K562 (cell line): ENCODE measurements at regions not wholly inside any gene's neighbourhood (a gene's known extent, or its start where the extent isn't known, plus 50 kb on each side); places are given as distances from the start of the nearest gene placed in this dataset.

Source experiments
- ATAC-seq: fragments of 200-7000 bp; cut with Tn5 transposase; 3 replicates; pipeline ENCODE4 v1.9.1; 2020; ENCODE audit warnings: moderate library complexity
- BruUV-seq: library from RNA; stranded (reverse); fragments of 400-500 nt; replicated peaks from 2 replicates; lab custom pipeline; 2021; lab: Mats Ljungman, UMichigan
- CTCF ChIA-PET: fragments of 300-600 bp; formaldehyde crosslinking; extraction: SDS; loops from one replicate; lab custom pipeline; 2021; ENCODE audit warnings: low intra/inter-chr PET ratio; lab: Yijun Ruan, JAX
- POLR2A ChIA-PET: fragments of 300-600, 350-650 bp; sonication (Branson Sonifier 250); formaldehyde crosslinking; extraction: SDS; loops from one replicate; lab custom pipeline; 2021; ENCODE audit warnings: antibody characterized with exemption, inconsistent platforms; lab: Yijun Ruan, JAX
- DNase-seq, 4 experiments: peaks; one replicate each; pipeline versions ENCODE4 v3.0.0 to v3.0.0-alpha.2; 2011 to 2018; ENCODE audit warnings: low spot score in 3 of 4, mixed read lengths in 3 of 4; ENCODE audit errors: extremely low read depth in 1 of 4
- FAIRE-seq: peaks from 2 replicates; lab custom pipeline; 2011; peaks lifted over from hg19 to GRCh38; lab: Jason Lieb, UNC
- H2AFZ ChIP-seq: 2 replicates; pipeline ENCODE4 v1.6.0; 2011; ENCODE audit warnings: low read depth, low read length, control low read depth, inconsistent platforms
- H3K27ac ChIP-seq: fragments of 200-600 bp; 3 replicates; pipeline ENCODE4 v1.8.0; 2011; ENCODE audit warnings: low read depth, mild to moderate bottlenecking, control low read depth, inconsistent platforms, low read length, moderate library complexity, mixed read lengths; ENCODE audit errors: extremely low read depth
- H3K27me3 ChIP-seq, 2 experiments: fragments of 300-600 bp in 1 of 2; 2 replicates in 1 of 2; 3 replicates in 1 of 2; pipeline versions ENCODE4 v1.6.0 to v1.8.0; 2011; ENCODE audit warnings: inconsistent platforms in 2 of 2, low read length in 2 of 2, mild to moderate bottlenecking in 1 of 2, mixed read lengths in 1 of 2, moderate library complexity in 1 of 2; ENCODE audit not compliant: control insufficient read depth in 2 of 2, insufficient read depth in 2 of 2
- H3K36me3 ChIP-seq: fragments of 300-600 bp; 3 replicates; pipeline ENCODE4 v1.8.0; 2011; ENCODE audit warnings: mild to moderate bottlenecking, low read length, inconsistent platforms; ENCODE audit not compliant: control insufficient read depth, insufficient read depth
- H3K4me1 ChIP-seq, 2 experiments: fragments of 200-600 bp in 1 of 2; replicated peaks in 1 of 2; 2 replicates in 1 of 2; 3 replicates in 1 of 2; pipeline versions ENCODE4 v1.5.1 to v1.8.0; 2011; ENCODE audit warnings: inconsistent platforms in 2 of 2, low read length in 2 of 2, mild to moderate bottlenecking in 1 of 2, mixed read lengths in 1 of 2, moderate library complexity in 1 of 2; ENCODE audit not compliant: control insufficient read depth in 2 of 2, insufficient read depth in 2 of 2
- H3K4me2 ChIP-seq: 2 replicates; pipeline ENCODE4 v1.6.1; 2011; ENCODE audit warnings: low read length, control low read depth, inconsistent platforms, mixed read lengths; ENCODE audit not compliant: insufficient read depth
- H3K4me3 ChIP-seq: fragments of 200-600 bp; sonication (generic), shearing (Covaris generic); 2 replicates; pipeline ENCODE4 v1.5.1; 2016; ENCODE audit warnings: control low read depth, inconsistent platforms
- H3K79me2 ChIP-seq: fragments of 200-600 bp; 3 replicates; pipeline ENCODE4 v1.8.0; 2011; ENCODE audit warnings: low read length, inconsistent platforms; ENCODE audit not compliant: control insufficient read depth, insufficient read depth
- H3K9ac ChIP-seq, 2 experiments: 2 replicates each; pipeline versions ENCODE4 v1.6.0 to v1.6.1; 2011; ENCODE audit warnings: low read depth in 2 of 2, low read length in 2 of 2, control low read depth in 1 of 2, inconsistent platforms in 1 of 2, mild to moderate bottlenecking in 1 of 2, mixed read lengths in 1 of 2; ENCODE audit not compliant: insufficient read depth in 1 of 2
- H3K9me1 ChIP-seq: one replicate; pipeline ENCODE4 v1.6.0; 2011; ENCODE audit warnings: inconsistent platforms, mild to moderate bottlenecking, low read length, moderate library complexity; ENCODE audit not compliant: control insufficient read depth, insufficient read depth
- H3K9me3 ChIP-seq: replicated peaks from 2 replicates; pipeline ENCODE4 v1.5.1; 2011; ENCODE audit warnings: low read depth, low read length, inconsistent platforms; ENCODE audit not compliant: control insufficient read depth, insufficient read depth
- H4K20me1 ChIP-seq: replicated peaks from 2 replicates; pipeline ENCODE4 v1.6.1; 2011; ENCODE audit warnings: low read length, inconsistent platforms, mixed read lengths; ENCODE audit not compliant: control insufficient read depth, insufficient read depth
- CBX8 ChIP-seq: fragments of 200-600 bp; sonication (generic); IDR thresholded peaks from 2 replicates; pipeline ENCODE4 v1.6.1; 2012; ENCODE audit warnings: borderline replicate concordance, mixed run types, low read depth, mild to moderate bottlenecking, moderate library complexity, mixed read lengths, low read length, control low read depth, inconsistent platforms; ENCODE audit not compliant: poor library complexity, severe bottlenecking; ENCODE audit errors: extremely low read depth
- HNRNPUL1 ChIP-seq: fragments of 200-400 bp; formaldehyde crosslinking; IDR thresholded peaks from 2 replicates; pipeline ENCODE4 v1.6.1; 2017; ENCODE audit warnings: low read length
- KLF1 ChIP-seq: fragments of 450-650 bp; IDR thresholded peaks from 2 replicates; pipeline ENCODE4 v1.6.1; 2016; ENCODE audit warnings: missing genetic modification characterization, missing compliant biosample characterization
- MAFK ChIP-seq: IDR thresholded peaks from 2 replicates; pipeline ENCODE4 v1.6.1; 2011; ENCODE audit warnings: low read length, improper control_type of control experiment
- PHF21A ChIP-seq: fragments of 450-650 bp; IDR thresholded peaks from 2 replicates; pipeline ENCODE4 v1.6.1; 2017; ENCODE audit warnings: low read depth, borderline replicate concordance
- RBM25 ChIP-seq: fragments of 200-400 bp; formaldehyde crosslinking; IDR thresholded peaks from 2 replicates; pipeline ENCODE4 v1.6.1; 2018; ENCODE audit warnings: low read length, low read depth, moderate library complexity; ENCODE audit not compliant: severe bottlenecking
- RCOR1 ChIP-seq, 2 experiments: IDR thresholded peaks; 2 replicates each; pipeline ENCODE4 v1.6.1; 2012; ENCODE audit warnings: low read depth in 2 of 2, low read length in 2 of 2, borderline replicate concordance in 1 of 2, improper control_type of control experiment in 1 of 2
- TSC22D4 ChIP-seq: fragments of 450-650 bp; IDR thresholded peaks from 2 replicates; pipeline ENCODE4 v1.6.1; 2016; ENCODE audit warnings: missing genetic modification characterization, missing biosample characterization, control low read depth
- ZBTB7A ChIP-seq: IDR thresholded peaks from 2 replicates; pipeline ENCODE4 v1.6.1; 2011; ENCODE audit warnings: low read depth, mild to moderate bottlenecking, low read length, moderate library complexity, borderline replicate concordance; ENCODE audit not compliant: control insufficient read depth
- ZNF324 ChIP-seq: fragments of 250-450 bp; sonication (Bioruptor Pico); IDR thresholded peaks from 2 replicates; pipeline ENCODE4 v1.4.0; 2020; ENCODE audit warnings: mild to moderate bottlenecking
- WGBS: fragments of 100-300 bp; shearing (Covaris generic); methylation state at CpG from one replicate; pipeline ENCODE4 v1.1.6; 2016; ENCODE audit warnings: low coverage, mixed read lengths; ENCODE audit not compliant: insufficient coverage; ENCODE audit errors: missing lambda C conversion rate; 5-methylcytosine and 5-hydroxymethylcytosine counted together
- in situ Hi-C: fragments of 300-500 bp; cut with MboI; formaldehyde crosslinking; loops from 4 replicates; pipeline ENCODE4 v1.15.0; 2018; ENCODE audit warnings: inconsistent platforms, mixed read lengths
- intact Hi-C: fragments of 100-400 bp; cut with micrococcal nuclease; formaldehyde crosslinking; loops from 2 replicates; pipeline ENCODE4 v1.14.2; 2022
- TF ChIP-seq, protein P1 (sequence below): sonication (generic); formaldehyde crosslinking; IDR thresholded peaks from 2 replicates; pipeline ENCODE4 v1.5.0; 2020; ENCODE audit warnings: missing genetic modification reagents
- TF ChIP-seq, protein P2 (sequence below): sonication (generic); formaldehyde crosslinking; IDR thresholded peaks from 2 replicates; pipeline ENCODE4 v1.8.0; 2022; ENCODE audit warnings: mild to moderate bottlenecking, missing genetic modification reagents
- TF ChIP-seq, protein P3 (sequence below), 2 experiments: IDR thresholded peaks; 2 replicates each; pipeline ENCODE4 v1.6.1; 2011; ENCODE audit warnings: borderline replicate concordance in 1 of 2, control low read depth in 1 of 2, low read depth in 1 of 2, low read length in 1 of 2, mild to moderate bottlenecking in 1 of 2, mixed read lengths in 1 of 2, moderate library complexity in 1 of 2; ENCODE audit not compliant: insufficient read depth in 1 of 2, insufficient read length in 1 of 2, poor library complexity in 1 of 2, severe bottlenecking in 1 of 2; ENCODE audit errors: extremely low read depth in 1 of 2

DNA sequence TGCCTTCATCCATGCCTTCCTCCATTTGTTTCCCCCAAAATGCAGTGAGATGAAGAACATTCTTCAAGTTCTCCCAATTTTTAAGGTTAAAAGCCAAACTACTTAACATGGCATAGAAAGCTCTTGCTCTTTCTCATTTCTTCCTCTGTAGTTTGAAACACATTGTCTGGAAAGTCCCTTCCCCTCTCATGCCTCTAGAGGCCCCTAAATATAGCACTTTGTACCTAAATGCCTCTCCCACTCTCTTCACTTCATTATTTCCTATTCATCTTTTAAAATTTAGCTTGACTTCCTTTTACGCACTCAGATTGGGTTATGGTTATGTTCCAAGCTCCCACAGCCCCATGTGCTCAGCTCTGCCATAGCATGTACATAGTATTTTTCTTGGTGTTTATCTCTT lies 389.3 kb downstream of the HDGFL1 start:
- Histone ChIP-seq H2AFZ (no peak overlapping the region), H3K9ac (no peak overlapping the region), H3K9me3 (peaks cover 2% of the 10 kb centered on the region; the same call in 1 of the 2 replicates), H3K4me1 (no peaks in the 10 kb centered on the region), H3K4me2 (no peak overlapping the region), H3K27ac (no peak overlapping the region), H3K36me3 (no peaks in the 10 kb centered on the region), H3K79me2 (no peaks in the 10 kb centered on the region), H3K9me1 (no peaks in the 10 kb centered on the region), H3K4me3 (no peak overlapping the region), H3K27me3 (no peaks in the 10 kb centered on the region), H4K20me1 (no peaks in the 10 kb centered on the region)
- ChIA-PET CTCF (no interaction called here), POLR2A (no interaction called here)
- ATAC-seq = no peak
- DNase-seq = no peak
- 17% methylated on average over 1 of the region's 1 CpG for WGBS
- in situ Hi-C loops (no loop called here), intact Hi-C loops (no loop called here)
- TF ChIP-seq MAFK (no peak), PHF21A (no peak), RCOR1 (IDR thresholded peaks at IDR 0.05; ENCODE audit: borderline replicate concordance in 1 of 2, low read depth in 2 of 2, low read length in 2 of 2) (no peak)
- TF ChIP-seq, protein P1, sequence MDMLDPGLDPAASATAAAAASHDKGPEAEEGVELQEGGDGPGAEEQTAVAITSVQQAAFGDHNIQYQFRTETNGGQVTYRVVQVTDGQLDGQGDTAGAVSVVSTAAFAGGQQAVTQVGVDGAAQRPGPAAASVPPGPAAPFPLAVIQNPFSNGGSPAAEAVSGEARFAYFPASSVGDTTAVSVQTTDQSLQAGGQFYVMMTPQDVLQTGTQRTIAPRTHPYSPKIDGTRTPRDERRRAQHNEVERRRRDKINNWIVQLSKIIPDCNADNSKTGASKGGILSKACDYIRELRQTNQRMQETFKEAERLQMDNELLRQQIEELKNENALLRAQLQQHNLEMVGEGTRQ (CRISPR knock-in tag) = no peak
- no peak for FAIRE-seq
- no TSS peak for BruUV-seq

DNA sequence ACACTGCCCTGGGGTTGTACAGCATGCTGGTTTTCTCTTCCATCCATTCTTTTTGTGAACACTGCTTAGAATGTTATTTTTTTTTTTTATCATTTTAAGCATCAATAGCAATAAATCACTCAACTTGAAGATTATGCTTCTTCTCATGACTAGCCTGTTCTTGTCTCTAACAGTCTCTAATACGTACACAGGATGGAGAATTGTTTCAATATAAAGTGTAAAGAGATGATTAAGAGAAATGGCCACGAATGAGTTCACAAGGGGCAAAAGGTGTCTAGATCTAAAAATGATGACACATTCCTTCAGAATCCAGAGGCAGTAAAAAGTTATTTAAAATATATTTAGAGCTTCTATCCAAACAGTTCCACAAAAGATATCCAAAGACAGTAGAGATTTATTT lies 390.2 kb downstream of the HDGFL1 start:
- ChIA-PET CTCF (no interaction called here), POLR2A (interaction anchor here (0.5 kb wide), 1 partner anchor 1188 kb away, joined by 3 read pairs; no protein-coding TSS in a partner anchor)
- H3K4me2 ChIP-seq = no peak overlapping the region
- no peak overlapping the region for H3K27ac ChIP-seq
- no peaks in the 10 kb centered on the region for H3K27me3 ChIP-seq
- no peak for FAIRE-seq
- in situ Hi-C loops (no loop called here), intact Hi-C loops (no loop called here)
- no peaks in the 10 kb centered on the region for H3K9me1 ChIP-seq
- no peak for DNase-seq
- 0% methylated on average over 2 of the region's 2 CpGs for WGBS
- H3K4me3 ChIP-seq = no peak overlapping the region
- BruUV-seq = no TSS peak
- TF ChIP-seq CBX8 (no peak), ZNF324 (CRISPR knock-in tag) (no peak), TSC22D4 (no peak), RBM25 (no peak), ZBTB7A (no peak), HNRNPUL1 (no peak), KLF1 (tag) (no peak)
- TF ChIP-seq, protein P2, sequence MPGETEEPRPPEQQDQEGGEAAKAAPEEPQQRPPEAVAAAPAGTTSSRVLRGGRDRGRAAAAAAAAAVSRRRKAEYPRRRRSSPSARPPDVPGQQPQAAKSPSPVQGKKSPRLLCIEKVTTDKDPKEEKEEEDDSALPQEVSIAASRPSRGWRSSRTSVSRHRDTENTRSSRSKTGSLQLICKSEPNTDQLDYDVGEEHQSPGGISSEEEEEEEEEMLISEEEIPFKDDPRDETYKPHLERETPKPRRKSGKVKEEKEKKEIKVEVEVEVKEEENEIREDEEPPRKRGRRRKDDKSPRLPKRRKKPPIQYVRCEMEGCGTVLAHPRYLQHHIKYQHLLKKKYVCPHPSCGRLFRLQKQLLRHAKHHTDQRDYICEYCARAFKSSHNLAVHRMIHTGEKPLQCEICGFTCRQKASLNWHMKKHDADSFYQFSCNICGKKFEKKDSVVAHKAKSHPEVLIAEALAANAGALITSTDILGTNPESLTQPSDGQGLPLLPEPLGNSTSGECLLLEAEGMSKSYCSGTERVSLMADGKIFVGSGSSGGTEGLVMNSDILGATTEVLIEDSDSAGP (CRISPR knock-in tag) = no peak
- TF ChIP-seq, protein P3, sequence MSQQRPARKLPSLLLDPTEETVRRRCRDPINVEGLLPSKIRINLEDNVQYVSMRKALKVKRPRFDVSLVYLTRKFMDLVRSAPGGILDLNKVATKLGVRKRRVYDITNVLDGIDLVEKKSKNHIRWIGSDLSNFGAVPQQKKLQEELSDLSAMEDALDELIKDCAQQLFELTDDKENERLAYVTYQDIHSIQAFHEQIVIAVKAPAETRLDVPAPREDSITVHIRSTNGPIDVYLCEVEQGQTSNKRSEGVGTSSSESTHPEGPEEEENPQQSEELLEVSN (IDR thresholded peaks at IDR 0.05; ENCODE audit: borderline replicate concordance in 1 of 2, extremely low read depth in 1 of 2, insufficient read depth in 1 of 2, insufficient read length in 1 of 2, low read depth in 1 of 2, low read length in 1 of 2, poor library complexity in 1 of 2, severe bottlenecking in 1 of 2) = no peak
- no peak for ATAC-seq
- no peaks in the 10 kb centered on the region for H3K79me2 ChIP-seq
- no peak overlapping the region for H2AFZ ChIP-seq
- no peak overlapping the region for H3K9ac ChIP-seq
- H3K4me1 ChIP-seq = no peaks in the 10 kb centered on the region
- H4K20me1 ChIP-seq = no peaks in the 10 kb centered on the region
- H3K9me3 ChIP-seq = peaks cover 2% of the 10 kb centered on the region; the same call in 1 of the 2 replicates
- no peaks in the 10 kb centered on the region for H3K36me3 ChIP-seq
